ENCODE measurements at regions not wholly inside any gene's neighbourhood (a gene's known extent, or its start where the extent isn't known, plus 50 kb on each side); places are given as distances from the start of the nearest gene placed in this dataset.

DNA sequence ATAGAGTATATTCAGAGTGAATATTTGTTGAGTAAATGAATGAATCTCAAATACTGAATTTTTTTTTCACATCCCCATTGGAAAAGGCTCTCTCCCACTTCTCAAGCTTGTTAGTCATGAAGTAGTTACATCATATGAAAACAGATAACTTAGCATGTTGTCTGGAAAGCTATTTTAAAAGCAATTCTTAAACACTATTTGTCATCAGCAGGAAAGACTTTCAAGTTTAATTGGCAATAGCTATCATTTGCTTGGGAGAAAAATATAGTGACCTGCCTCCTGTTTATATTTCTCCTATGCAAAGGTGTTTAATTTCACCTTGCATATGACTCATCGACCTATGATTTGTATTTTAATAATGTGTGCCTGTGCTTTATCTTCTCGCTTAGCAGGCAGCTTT lies 499.8 kb upstream of the GRIA1 start:
- 86 to 88% methylated on average over 2 of the region's 2 CpGs for WGBS, 2 donors
- TF ChIP-seq, protein P1, sequence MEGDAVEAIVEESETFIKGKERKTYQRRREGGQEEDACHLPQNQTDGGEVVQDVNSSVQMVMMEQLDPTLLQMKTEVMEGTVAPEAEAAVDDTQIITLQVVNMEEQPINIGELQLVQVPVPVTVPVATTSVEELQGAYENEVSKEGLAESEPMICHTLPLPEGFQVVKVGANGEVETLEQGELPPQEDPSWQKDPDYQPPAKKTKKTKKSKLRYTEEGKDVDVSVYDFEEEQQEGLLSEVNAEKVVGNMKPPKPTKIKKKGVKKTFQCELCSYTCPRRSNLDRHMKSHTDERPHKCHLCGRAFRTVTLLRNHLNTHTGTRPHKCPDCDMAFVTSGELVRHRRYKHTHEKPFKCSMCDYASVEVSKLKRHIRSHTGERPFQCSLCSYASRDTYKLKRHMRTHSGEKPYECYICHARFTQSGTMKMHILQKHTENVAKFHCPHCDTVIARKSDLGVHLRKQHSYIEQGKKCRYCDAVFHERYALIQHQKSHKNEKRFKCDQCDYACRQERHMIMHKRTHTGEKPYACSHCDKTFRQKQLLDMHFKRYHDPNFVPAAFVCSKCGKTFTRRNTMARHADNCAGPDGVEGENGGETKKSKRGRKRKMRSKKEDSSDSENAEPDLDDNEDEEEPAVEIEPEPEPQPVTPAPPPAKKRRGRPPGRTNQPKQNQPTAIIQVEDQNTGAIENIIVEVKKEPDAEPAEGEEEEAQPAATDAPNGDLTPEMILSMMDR (IDR thresholded peaks at IDR 0.05): no peak
- no peak for TF ChIP-seq POLR2A (IDR thresholded peaks at IDR 0.05)
- TF ChIP-seq EP300 (IDR thresholded peaks at IDR 0.05): no peak
- Histone ChIP-seq H3K27me3 (no peaks in the 10 kb centered on the region), H3K36me3 (no peaks in the 10 kb centered on the region), H3K4me1 (no peaks in the 10 kb centered on the region), H3K4me3 (no peak overlapping the region), H3K9me3 (no peaks in the 10 kb centered on the region), H3K27ac (no peak overlapping the region)
- no peak for DNase-seq (ENCODE audit: low spot score in 2 of 2)

DNA sequence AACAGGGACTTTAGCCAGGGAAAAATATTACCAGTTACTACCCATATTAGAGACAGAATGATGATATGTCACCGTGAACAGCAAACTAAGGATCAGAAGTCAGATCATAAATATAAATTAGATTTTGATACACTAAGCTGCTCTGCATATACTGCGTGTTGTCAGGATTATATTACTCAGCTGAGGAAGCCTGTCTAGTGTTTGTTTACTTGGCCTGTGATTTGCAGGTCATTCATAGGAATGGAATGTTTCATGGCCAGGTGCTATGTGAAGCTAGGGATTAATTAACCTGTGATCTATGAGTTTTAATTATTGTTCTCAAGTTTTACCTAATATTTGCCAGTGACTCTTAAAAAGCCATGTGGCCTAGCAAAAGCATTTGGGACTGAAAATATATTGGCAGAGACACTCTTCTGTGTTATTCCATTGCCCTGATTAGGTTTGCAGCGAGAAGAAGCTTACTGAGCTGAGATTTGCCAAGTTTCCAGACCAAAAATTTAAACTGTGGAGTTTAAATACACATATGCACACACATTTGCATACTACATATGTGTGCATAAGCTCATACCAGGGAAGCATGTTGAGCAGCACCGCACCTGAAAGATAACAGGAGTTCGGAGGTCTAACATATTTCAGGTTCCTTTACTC lies 496.3 kb upstream of the GRIA1 start:
- no peaks in the 10 kb centered on the region for H3K36me3 ChIP-seq
- H3K9me3 ChIP-seq: no peaks in the 10 kb centered on the region
- no peak overlapping the region for H3K27ac ChIP-seq

DNA sequence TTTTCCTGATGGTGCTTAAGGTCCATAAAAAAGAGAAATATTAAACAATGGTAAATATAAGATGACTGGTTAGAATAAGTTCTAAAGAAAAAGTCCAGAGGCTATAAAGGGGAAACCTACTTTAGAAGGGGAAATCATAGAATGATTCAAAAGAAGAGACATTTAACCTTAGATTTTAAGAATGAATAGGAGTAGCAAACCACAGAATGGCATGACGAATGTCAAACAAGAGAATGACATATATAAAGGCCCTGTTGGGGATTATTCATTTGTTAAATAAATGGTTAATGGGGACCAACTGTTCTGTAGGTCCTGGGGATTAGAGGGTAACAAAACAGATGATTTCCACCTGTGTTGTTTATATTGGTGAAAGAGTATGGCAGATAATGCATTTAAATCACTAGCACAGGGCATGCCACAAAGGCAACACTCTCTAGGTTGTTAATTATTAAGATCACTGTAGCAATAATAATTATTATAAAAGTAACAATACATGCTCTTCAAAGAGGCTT lies 495.2 kb upstream of the GRIA1 start:
- no peaks in the 10 kb centered on the region for H3K9me3 ChIP-seq
- DNase-seq (ENCODE audit: low spot score in 2 of 2): no peak
- 39 to 69% methylated on average over 1 of the region's 1 CpG for WGBS, 2 donors
- TF ChIP-seq EP300 (IDR thresholded peaks at IDR 0.05) (no peak), POLR2A (IDR thresholded peaks at IDR 0.05) (no peak)
- TF ChIP-seq, protein P1 (IDR thresholded peaks at IDR 0.05): no peak
- H3K4me1 ChIP-seq: no peaks in the 10 kb centered on the region
- H3K27me3 ChIP-seq: no peaks in the 10 kb centered on the region
- H3K36me3 ChIP-seq: no peaks in the 10 kb centered on the region
- H3K27ac ChIP-seq: no peak overlapping the region
- no peak overlapping the region for H3K4me3 ChIP-seq

More for the DNA sequence above, 496.3 kb upstream of the GRIA1 start:
- WGBS, 2 donors: 68 to 70% methylated on average over 5 of the region's 5 CpGs
- TF ChIP-seq, protein P1 (IDR thresholded peaks at IDR 0.05): no peak
- TF ChIP-seq POLR2A (IDR thresholded peaks at IDR 0.05) (no peak), EP300 (IDR thresholded peaks at IDR 0.05) (no peak)
- DNase-seq (ENCODE audit: low spot score in 2 of 2): no peak
- no peaks in the 10 kb centered on the region for H3K27me3 ChIP-seq
- H3K4me1 ChIP-seq: no peaks in the 10 kb centered on the region
- H3K4me3 ChIP-seq: no peak overlapping the region

DNA sequence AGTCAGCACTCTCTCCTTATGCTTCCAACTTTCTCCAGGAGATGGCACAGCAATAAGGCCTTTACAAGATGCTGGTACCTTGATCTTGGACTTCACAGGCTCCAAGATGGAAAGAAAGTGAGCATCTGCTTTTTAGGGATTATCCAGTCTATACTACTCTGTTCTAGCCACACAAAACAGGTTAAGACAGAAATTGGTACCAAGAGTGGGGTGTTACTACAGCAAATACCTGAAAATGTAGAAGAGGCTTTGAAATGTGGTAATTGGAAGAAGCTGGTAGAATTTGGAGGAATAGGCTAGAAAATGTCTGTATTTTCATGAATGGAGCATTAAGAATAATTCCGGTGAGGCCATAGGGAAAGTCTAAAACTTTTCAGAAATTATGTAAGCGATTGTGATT lies 484.8 kb upstream of the GRIA1 start:
- no peaks in the 10 kb centered on the region for H3K4me1 ChIP-seq
- no peak overlapping the region for H3K4me3 ChIP-seq
- 81 to 90% methylated on average over 2 of the region's 2 CpGs for WGBS, 2 donors
- H3K9me3 ChIP-seq: peaks cover 0 to 37% (median 0%) of the 10 kb centered on the region in 4 donors
- TF ChIP-seq, protein P1 (IDR thresholded peaks at IDR 0.05): no peak
- TF ChIP-seq EP300 (IDR thresholded peaks at IDR 0.05) (no peak), POLR2A (IDR thresholded peaks at IDR 0.05) (no peak)
- DNase-seq (ENCODE audit: low spot score in 2 of 2): no peak
- H3K27me3 ChIP-seq: no peaks in the 10 kb centered on the region
- H3K27ac ChIP-seq: no peak overlapping the region
- H3K36me3 ChIP-seq: no peaks in the 10 kb centered on the region

DNA sequence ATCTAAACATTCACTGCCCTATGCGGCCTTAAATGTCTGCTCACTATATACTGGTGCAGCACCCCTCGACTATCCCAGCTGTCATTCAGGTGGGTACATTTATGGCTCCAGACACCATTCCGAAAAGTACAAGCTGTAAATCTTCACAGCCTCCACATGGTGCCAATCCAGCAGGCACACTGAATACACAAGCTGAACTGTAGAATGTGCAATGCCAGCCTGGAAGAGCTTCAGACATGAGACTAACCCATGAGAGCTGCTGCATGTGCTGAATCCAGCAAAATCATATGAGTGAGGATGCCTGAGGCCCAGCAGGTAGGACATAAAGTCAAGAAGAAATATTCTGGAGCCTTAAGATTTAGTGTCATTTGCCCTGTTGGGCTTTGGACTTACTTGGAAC lies 483.8 kb upstream of the GRIA1 start:
- H3K27ac ChIP-seq: no peak overlapping the region
- peaks cover 0 to 41% (median 0%) of the 10 kb centered on the region in 4 donors for H3K9me3 ChIP-seq
- 73 to 88% methylated on average over 3 of the region's 3 CpGs for WGBS, 2 donors
- TF ChIP-seq POLR2A (IDR thresholded peaks at IDR 0.05) (no peak), EP300 (IDR thresholded peaks at IDR 0.05) (no peak)
- TF ChIP-seq, protein P1 (IDR thresholded peaks at IDR 0.05): no peak
- H3K4me1 ChIP-seq: no peaks in the 10 kb centered on the region
- no peak overlapping the region for H3K4me3 ChIP-seq
- DNase-seq (ENCODE audit: low spot score in 2 of 2): no peak
- no peaks in the 10 kb centered on the region for H3K36me3 ChIP-seq
- H3K27me3 ChIP-seq: no peaks in the 10 kb centered on the region
